ENCODE measurements at regions not wholly inside any gene's neighbourhood (a gene's known extent, or its start where the extent isn't known, plus 50 kb on each side); places are given as distances from the start of the nearest gene placed in this dataset.
A peak's percentile ranks its signal among the peaks of the same experiment; 100 is the strongest.

- no peak overlapping the region for H3K14ac ChIP-seq (ENCODE audit: insufficient read depth, low read length)
- H3K79me2 ChIP-seq (ENCODE audit: insufficient read depth, low read length): no peaks in the 10 kb centered on the region
- no CpG with 5 or more reads among the region's 16 CpGs for WGBS (ENCODE audit: extremely low coverage, insufficient read length, low lambda C conversion rate)
- no peak overlapping the region for H3K4me3 Mint-ChIP-seq
- H2BK15ac ChIP-seq (ENCODE audit: low read depth, low read length): no peak overlapping the region
- no peak overlapping the region for H3T11ph ChIP-seq (ENCODE audit: low read length)
- peaks cover 0 to 2% of the 10 kb centered on the region in 2 experiments; a peak in 2 of 5 replicates for H3K9me3 Mint-ChIP-seq
- no peak overlapping the region for H3K4me2 ChIP-seq (ENCODE audit: insufficient read depth, insufficient read length, low read length)
- H3K4me1 ChIP-seq (ENCODE audit: insufficient read depth, low read length): no peaks in the 10 kb centered on the region
- no peak overlapping the region for H2BK20ac ChIP-seq (ENCODE audit: low read depth, low read length, poor library complexity, severe bottlenecking)
- no peak overlapping the region for H2BK120ac ChIP-seq (ENCODE audit: low read depth, low read length, poor library complexity, severe bottlenecking)
- no peak for DNase-seq
- no peaks in the 10 kb centered on the region for H4K20me1 ChIP-seq (ENCODE audit: control insufficient read depth, insufficient read depth, insufficient read length)
- H2BK5ac ChIP-seq (ENCODE audit: insufficient read length, low read length): no peak overlapping the region
- peak overlapping the region in 2 of 3 experiments; percentile 54 to 72; a peak in 2 of 7 replicates for H3K27ac Mint-ChIP-seq
- no peak overlapping the region for H2BK12ac ChIP-seq (ENCODE audit: insufficient read length, low read depth, low read length)
- no peak overlapping the region for H3K9ac ChIP-seq (ENCODE audit: extremely low read depth, insufficient read length, low read length)
- no peaks in the 10 kb centered on the region for H3K9me3 ChIP-seq (ENCODE audit: control insufficient read depth, low read depth, low read length)
- no peak overlapping the region for H4K8ac ChIP-seq (replicated peaks; ENCODE audit: insufficient read length, low read depth, low read length)
- H3K27me3 Mint-ChIP-seq (ENCODE audit: low read depth): no peaks in the 10 kb centered on the region
- peaks cover 2 to 3% of the 10 kb centered on the region in 2 experiments; a peak in 3 of 4 replicates for H3K4me1 Mint-ChIP-seq
- H2AK5ac ChIP-seq (ENCODE audit: insufficient read length, low read length): no peak overlapping the region
- H3K18ac ChIP-seq (ENCODE audit: insufficient read length, low read depth, low read length): no peak overlapping the region
- H4K91ac ChIP-seq (ENCODE audit: insufficient read length, low read depth, low read length): no peak overlapping the region
- H3K23ac ChIP-seq (ENCODE audit: insufficient read length, low read depth, low read length): no peak overlapping the region
- H3K79me1 ChIP-seq (ENCODE audit: insufficient read depth, low read depth, low read length, poor library complexity, severe bottlenecking): no peaks in the 10 kb centered on the region
- TF ChIP-seq CTCF (conservative IDR thresholded peaks at IDR 0.05): no peak
- H4K5ac ChIP-seq (ENCODE audit: insufficient read length, low read depth, low read length): no peak overlapping the region
- no peak overlapping the region for H3K56ac ChIP-seq (ENCODE audit: insufficient read length, low read depth, low read length)
- no peaks in the 10 kb centered on the region for H3K27me3 ChIP-seq (ENCODE audit: insufficient read depth, low read length)
- H3K23me2 ChIP-seq (ENCODE audit: insufficient read length, low read depth, low read length, poor library complexity, severe bottlenecking): no peaks in the 10 kb centered on the region
- no peak overlapping the region for H2AFZ ChIP-seq (ENCODE audit: low read length)
- H3K4ac ChIP-seq (ENCODE audit: low read depth, low read length): no peak overlapping the region
- peaks cover 0 to 3% (median 0%) of the 10 kb centered on the region in 3 experiments; a peak in 2 of 7 replicates for H3K36me3 Mint-ChIP-seq (ENCODE audit: insufficient read depth in 1 of 3, low read depth in 3 of 3)
- no peak overlapping the region for H3K27ac ChIP-seq (ENCODE audit: insufficient read length, low read depth, low read length)
These were observed 114.2 kb upstream of the ADAMTS16 start for GRCh38 chr5:5025774-5026408.

All from H9 (cell line).